ENCODE measurements at regions not wholly inside any gene's neighbourhood (a gene's known extent, or its start where the extent isn't known, plus 50 kb on each side); places are given as distances from the start of the nearest gene placed in this dataset.
"Not testable (repeated sequence)": the region's sequence is repeated elsewhere in the genome, so short reads cannot be mapped to it uniquely, and the experiment has no call there.

- not testable (repeated sequence) for DNase-seq (ENCODE audit: low spot score)
Observed at GRCh38 chr5:88615767-88616166, 267.2 kb downstream of the MEF2C start.

DNA sequence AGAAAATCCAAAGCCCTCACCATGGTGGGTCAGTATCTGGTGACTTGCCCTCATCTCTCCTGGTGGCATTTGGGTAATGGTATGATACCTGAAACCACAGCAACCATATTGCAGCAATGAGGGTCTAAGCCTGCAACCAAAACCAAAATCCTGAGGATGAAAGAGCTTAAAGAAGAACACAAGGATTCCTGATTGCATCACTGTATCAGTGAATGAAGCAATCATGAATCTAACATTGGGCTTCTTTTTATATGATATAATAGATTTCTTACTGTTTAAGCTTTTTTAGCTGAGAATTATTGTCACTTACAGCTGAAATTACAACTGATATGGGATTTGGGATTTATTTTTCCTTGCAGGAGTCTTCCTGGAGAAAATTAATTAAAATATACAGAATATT, 269.9 kb downstream of the MEF2C start:
- DNase-seq (ENCODE audit: low spot score), result no peak

DNA sequence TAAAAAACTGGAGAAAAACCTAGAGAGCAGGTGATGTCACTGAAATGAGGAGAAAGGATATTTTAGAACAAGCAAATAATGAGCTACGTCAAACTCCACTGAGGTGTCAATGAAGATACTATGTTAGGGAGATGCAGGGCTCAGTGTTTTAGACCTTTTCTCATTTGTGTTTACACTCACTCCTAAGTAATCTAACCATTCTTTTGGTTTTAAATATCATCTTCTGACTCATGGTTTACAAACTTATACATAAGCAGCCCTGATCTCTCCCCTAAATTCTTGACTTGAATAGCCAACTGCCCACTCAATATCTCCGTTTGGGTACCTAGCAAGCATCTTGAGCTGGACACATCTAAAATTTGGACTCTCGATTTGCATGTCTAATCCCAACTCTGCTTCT, 272.4 kb downstream of the MEF2C start:
- DNase-seq (ENCODE audit: low spot score), result no peak

- no peak for DNase-seq (ENCODE audit: low spot score)
Observed at GRCh38 chr5:88607492-88607891, 275.5 kb downstream of the MEF2C start.

GRCh38 chr5:88606626-88607025, 276.4 kb downstream of the MEF2C start:
- DNase-seq (ENCODE audit: low spot score), result no peak

DNA sequence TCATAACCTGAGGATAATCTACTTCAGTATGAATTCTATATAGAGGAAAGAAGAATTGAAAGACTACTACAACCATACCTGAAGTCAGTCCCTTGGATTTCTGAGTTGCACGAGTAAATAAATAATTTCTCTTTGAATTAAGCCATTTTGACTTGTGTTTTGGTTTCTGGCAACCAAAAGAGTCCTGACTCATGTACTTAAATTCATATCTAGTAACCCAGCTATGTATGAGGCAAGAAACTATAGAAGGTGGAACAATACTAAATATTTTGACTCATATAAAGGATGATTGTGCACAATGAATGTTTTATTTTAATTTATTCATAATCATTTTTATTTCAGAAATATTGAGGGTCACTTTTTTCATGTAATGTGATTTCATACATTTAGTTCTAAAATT, 276.8 kb downstream of the MEF2C start:
- DNase-seq (ENCODE audit: low spot score), result no peak

DNA sequence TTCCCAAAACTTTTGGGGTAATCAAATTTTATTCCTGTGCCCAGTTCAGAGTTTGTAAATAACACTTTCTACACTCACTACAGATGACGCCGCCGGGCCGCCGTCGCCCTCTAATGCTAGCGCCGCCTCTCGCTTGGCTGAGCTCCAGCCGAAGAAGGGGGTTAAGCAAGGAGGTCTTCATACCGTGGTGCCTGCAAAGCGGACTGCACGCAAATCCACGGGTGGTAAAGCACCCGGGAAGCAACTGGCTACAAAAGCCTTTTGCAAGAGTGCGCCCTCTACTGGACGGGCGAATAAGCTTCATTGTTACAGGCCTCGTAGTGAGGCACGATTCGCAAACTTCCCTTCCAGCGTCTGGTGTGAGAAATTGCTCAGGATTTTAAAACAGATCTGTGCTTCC, 280.4 kb downstream of the MEF2C start:
- DNase-seq (ENCODE audit: low spot score), result no peak

DNA sequence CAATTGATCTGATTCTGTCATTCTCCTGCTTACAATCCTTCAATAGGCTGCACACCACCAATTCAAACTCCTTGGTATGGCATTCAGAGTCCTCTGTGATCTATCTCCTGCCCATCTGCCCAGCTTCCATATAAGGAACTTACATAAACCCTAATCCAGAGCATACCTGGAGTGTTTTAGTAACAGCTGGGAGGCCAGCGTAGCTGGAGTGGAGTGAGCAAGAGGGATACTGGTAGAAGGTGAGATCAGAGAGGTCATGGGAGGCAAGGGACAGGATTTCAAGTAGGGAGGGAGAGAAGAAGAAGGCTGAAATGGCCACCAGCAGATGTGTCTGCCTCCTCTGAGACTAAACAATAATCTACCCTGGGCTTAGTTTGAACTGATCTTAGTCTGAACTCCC, 288.5 kb downstream of the MEF2C start:
- DNase-seq (ENCODE audit: low spot score), result no peak

DNA sequence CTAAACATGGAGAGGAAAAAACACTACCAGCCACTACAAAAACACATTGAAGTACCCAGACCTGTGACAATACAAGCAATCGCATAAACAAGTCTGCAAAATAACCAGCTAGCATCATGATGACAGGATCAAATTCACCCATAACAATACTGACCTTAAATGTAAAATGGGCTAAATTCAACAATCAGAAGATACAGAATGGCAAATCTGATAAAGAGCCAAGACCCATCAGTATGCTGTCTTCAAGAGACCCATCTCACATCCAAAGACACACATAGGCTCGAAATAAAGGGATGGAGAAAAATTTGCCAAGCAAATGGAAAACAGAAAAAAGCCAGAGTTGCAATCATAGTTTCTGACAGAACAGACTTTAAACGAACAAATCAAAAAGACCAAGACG, 294.4 kb downstream of the MEF2C start:
- DNase-seq (ENCODE audit: low spot score), result no peak

- no peak for DNase-seq (ENCODE audit: low spot score)
Observed at GRCh38 chr5:88583471-88583870, 299.5 kb downstream of the MEF2C start.

GRCh38 chr5:88558366-88558765, 289.7 kb upstream of the TMEM161B start:
- DNase-seq (ENCODE audit: low spot score), result no peak

- no peak for DNase-seq (ENCODE audit: low spot score)
Observed at GRCh38 chr5:88557881-88558280, 289.2 kb upstream of the TMEM161B start.

DNA sequence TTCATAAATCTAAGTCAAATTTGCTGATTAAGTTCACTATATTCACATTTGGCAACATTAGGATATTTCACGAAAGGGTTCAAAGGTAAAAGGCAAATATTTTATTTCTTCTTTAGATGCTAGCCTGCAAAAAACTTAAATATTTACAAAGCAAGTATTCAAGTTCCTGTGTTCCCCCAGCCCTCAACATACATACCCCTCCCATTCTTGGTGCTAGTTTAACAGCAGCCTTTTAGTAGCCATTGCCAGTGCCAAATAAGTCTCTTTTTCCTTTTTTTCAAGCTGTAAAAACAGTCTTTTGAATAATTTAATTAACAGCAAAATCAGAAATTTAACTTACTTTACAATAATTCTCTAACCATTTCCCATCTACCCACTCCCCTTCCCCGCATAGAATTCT, 288.5 kb upstream of the TMEM161B start:
- no peak for DNase-seq (ENCODE audit: low spot score)

DNA sequence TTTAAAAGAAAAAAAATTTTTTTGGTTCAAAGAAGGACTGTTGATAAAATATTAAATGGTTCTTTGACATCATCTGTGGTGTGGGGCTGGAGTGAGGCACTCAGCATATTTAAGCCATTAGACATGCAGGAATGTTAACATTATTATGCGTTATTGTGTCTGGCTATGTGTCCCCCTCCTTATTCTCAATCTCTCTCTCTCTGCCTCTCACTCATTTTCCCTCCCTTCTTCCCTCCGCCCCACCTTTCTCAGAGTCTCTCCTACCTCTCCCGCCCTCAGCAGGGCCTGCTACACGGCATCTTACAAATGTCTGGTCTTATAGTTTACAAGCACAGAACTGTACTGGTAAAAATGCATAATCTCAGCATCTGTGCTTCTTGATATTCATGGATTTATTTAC, 287.8 kb upstream of the TMEM161B start:
- no peak for DNase-seq (ENCODE audit: low spot score)

DNA sequence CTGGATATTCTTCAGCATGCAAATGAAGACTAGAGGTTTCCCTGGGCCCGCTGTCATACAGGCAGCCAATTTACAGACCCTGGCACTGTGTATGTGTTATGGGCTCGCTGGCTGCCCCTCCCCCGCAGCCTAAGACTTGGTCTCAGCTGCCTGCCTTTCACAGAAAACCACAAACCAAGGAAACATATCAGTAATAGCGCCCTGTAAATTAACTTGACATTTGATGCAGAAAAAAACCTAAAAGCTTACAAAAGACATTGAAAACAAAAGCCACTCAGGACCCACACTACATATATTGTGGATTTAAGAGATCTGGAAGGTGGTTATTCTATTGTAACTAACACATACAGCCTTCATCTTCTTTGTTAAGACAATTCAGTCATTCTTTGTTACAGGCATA, 287.0 kb upstream of the TMEM161B start:
- no peak for DNase-seq (ENCODE audit: low spot score)

DNA sequence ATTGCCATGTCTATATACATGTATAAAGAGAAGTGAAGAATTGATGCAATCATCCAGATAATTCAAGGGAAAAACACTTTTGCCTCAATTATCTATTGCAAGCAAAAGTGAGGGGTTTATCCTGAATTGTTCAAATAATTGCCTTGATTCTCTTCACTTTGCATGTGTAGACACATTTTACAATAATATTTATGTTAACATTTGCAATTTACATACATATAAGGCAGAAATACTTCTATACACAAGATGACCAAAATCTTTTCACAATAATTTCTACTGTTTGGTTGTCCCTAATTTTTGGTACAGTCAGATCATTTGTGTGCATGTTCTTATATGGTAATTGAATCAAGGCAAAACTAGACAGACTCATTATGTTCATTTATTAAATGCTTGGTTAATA, 285.3 kb upstream of the TMEM161B start:
- DNase-seq (ENCODE audit: low spot score), result no peak

- DNase-seq (ENCODE audit: low spot score), result no peak
Observed at GRCh38 chr5:88553136-88553875, 284.7 kb upstream of the TMEM161B start.

DNA sequence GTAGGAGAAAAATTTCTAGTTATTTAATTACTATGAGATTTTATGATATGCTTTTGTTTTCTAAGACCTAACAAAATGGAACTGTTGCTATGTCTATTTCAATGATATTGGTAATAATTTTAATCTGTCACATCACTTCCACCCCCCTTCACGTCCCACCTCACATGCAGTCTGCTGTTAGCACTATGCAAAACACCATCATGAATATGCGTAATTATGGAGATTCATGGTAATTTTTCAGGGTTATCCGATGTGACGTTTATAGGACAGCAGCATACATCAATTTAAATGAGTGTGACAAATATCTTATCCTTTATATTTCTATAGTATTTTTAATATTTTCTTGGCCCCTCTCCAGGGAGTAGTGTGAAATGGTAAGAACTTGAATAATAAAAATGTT, 283.8 kb upstream of the TMEM161B start:
- no peak for DNase-seq (ENCODE audit: low spot score)

DNA sequence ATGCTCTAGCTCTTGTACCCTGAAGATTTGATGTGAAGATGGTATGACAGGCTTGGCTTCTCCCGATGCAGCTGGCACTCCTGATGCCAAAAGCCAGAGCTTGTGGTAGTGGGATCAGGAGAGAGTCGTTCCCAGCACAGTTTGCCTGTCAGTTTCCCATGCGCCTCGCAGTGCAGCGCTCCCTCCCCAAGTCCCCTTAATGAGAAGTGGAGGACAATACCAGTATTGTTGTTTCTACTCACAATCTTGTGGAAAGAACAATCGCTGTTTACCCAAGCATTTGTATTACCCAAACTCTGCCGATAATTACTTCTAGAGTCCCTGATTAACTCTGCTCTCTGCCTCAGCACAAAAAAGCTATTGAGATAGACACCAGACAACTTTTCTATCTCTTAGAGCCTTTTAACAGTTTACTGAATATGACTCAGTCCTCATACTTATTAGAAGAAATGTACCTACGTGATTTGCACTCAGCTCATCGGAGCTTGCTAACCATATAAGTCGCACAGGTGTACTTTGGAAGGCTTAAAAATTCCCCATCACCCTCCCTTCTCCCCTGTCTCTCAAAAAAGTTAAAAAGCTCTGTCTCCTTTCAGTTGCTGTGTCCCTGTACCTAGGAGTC, 283.2 kb upstream of the TMEM161B start:
- no peak for DNase-seq (ENCODE audit: low spot score)

DNA sequence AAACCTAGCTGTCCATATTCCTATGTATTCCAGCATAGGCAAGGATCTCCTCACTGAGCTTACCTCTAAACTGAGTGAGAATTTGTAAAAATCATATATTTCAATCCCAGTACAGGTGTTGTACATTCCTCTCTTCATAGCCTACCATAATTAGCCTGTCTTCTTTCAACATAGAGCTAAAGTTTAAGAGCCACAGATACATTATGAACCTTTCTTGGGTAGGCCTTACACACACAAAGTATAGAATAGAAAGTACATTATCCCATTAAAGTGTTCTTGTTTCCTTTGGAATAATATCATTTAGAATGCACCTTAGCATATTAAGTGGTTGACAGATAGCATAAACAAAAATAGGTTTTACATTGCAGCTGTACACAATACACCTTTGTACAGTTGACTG, 282.1 kb upstream of the TMEM161B start:
- no peak for DNase-seq (ENCODE audit: low spot score)

DNA sequence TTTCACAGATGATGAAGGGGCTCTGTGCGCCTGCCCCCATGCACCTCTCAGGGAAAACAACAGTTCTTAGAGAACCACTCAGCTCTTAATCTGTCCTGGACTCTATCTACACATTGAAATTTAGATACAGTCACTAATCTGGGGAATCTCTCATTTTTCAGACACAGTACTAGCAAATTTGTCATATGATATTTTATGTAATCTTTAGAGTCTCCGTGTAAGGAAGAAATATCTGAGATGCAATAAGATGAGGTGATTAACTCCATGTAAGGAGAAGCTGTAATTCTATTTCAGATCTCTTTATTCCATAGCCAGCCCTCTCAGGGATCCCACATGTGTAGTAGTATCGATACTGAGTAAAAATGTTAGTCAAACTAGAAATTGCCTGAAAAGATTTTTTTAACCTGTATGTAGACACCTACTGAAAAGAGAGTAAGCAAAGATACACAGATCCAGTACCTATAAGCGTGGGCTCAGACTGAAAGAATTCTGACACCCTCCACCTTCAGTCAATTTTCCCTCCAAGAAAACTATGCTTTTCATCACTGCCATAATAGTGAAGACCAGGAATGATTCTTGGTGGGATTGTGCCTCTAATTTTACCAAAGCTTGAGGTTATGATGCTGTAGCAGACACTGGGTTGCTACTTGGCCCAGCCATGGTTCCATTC, 279.6 kb upstream of the TMEM161B start:
- DNase-seq (ENCODE audit: low spot score), result no peak

GRCh38 chr5:88545338-88545737, 276.7 kb upstream of the TMEM161B start:
- no peak for DNase-seq (ENCODE audit: low spot score)

GRCh38 chr5:88544671-88545070, 276.0 kb upstream of the TMEM161B start:
- DNase-seq (ENCODE audit: low spot score), result no peak

Measured in HuH-7.5 (cell line).